Mammary epithelial cell (primary cell): ENCODE measurements at regions not wholly inside any gene's neighbourhood (a gene's known extent, or its start where the extent isn't known, plus 50 kb on each side); places are given as distances from the start of the nearest gene placed in this dataset.

ENCODE experiments used
- CTCF ChIP-seq, 2 donors: IDR thresholded peaks in 1 of 2; conservative IDR thresholded peaks in 1 of 2; 2 replicates each; pipeline ENCODE4 v1.5.1; 2011 to 2012; ENCODE audit warnings: inconsistent platforms in 2 of 2, low read length in 2 of 2, mild to moderate bottlenecking in 2 of 2, control low read depth in 1 of 2, low read depth in 1 of 2; ENCODE audit not compliant: insufficient read depth in 1 of 2; ENCODE audit errors: extremely low read depth in 1 of 2
- EZH2 ChIP-seq: IDR thresholded peaks from 2 replicates; pipeline ENCODE4 v1.6.1; 2012; ENCODE audit warnings: low read length, inconsistent platforms, borderline replicate concordance

DNA sequence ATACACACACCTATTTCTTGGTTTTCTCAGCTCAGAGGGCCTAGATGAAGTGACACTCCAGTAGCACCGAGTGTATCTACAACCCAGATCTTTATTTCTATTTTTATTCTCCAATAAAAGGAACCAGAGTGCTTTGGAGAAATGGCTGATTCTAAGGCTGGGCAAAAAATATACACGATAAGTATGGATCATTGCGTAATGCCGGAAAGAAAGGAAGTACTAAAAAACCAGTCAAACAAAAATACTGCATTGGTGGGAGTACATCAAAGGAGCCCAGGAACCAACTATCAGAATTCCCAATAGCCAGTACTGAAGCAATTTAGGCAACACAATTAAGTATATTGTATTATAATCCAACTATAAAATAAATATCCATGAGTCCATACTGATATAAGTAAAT is 400.9 kb upstream of the CCDC196 start:
- TF ChIP-seq EZH2 = no peak
- TF ChIP-seq CTCF (conservative IDR thresholded peaks at IDR 0.05 in 1 of 2, IDR thresholded peaks at IDR 0.05 in 1 of 2; ENCODE audit: extremely low read depth in 1 of 2, insufficient read depth in 1 of 2, low read depth in 1 of 2, low read length in 2 of 2) = no peak
